H1 (cell line): ENCODE measurements at regions not wholly inside any gene's neighbourhood (a gene's known extent, or its start where the extent isn't known, plus 50 kb on each side); places are given as distances from the start of the nearest gene placed in this dataset.

ENCODE experiments used
- CTCF ChIA-PET: fragments of 300-600 bp; sonication (Branson Sonifier 250); formaldehyde crosslinking; loops from one replicate; lab custom pipeline; 2021; ENCODE audit not compliant: partially characterized antibody; lab: Charles Lee
- POLR2A ChIA-PET: fragments of 300-600 bp; sonication (Branson Sonifier 250); formaldehyde crosslinking; loops from one replicate; lab custom pipeline; 2021; ENCODE audit warnings: inconsistent platforms; ENCODE audit not compliant: partially characterized antibody; lab: Charles Lee
- DNase-seq, 2 experiments: peaks; one replicate each; pipeline versions ENCODE4 v3.0.0 to v3.0.0-alpha.2; 2010 to 2022; ENCODE audit warnings: low spot score in 2 of 2, low read depth in 1 of 2, mixed read lengths in 1 of 2
- FAIRE-seq: peaks from 2 replicates; lab custom pipeline; 2011; peaks lifted over from hg19 to GRCh38; lab: Jason Lieb, UNC
- H2AFZ ChIP-seq: 2 replicates; pipeline ENCODE4 v1.8.1; 2012; ENCODE audit warnings: low read length, inconsistent platforms
- H2AK5ac ChIP-seq: 2 replicates; pipeline ENCODE4 v1.6.1; 2013; ENCODE audit warnings: low read depth, low read length
- H2BK120ac ChIP-seq: replicated peaks from 2 replicates; pipeline ENCODE3; 2013; ENCODE audit warnings: low read depth, low read length, inconsistent platforms
- H2BK12ac ChIP-seq: 2 replicates; pipeline ENCODE4 v1.6.1; 2013; ENCODE audit warnings: low read depth, low read length
- H2BK15ac ChIP-seq: 2 replicates; pipeline ENCODE4 v1.6.1; 2013; ENCODE audit warnings: low read length
- H2BK20ac ChIP-seq: 2 replicates; pipeline ENCODE4 v1.6.1; 2013; ENCODE audit warnings: low read length
- H2BK5ac ChIP-seq: 2 replicates; pipeline ENCODE4 v1.6.1; 2013; ENCODE audit warnings: low read depth, low read length
- H3K14ac ChIP-seq: 2 replicates; pipeline ENCODE4 v1.6.1; 2013; ENCODE audit warnings: inconsistent platforms; ENCODE audit not compliant: insufficient read length
- H3K18ac ChIP-seq: 2 replicates; pipeline ENCODE4 v1.6.1; 2013; ENCODE audit warnings: low read length; ENCODE audit errors: extremely low read depth
- H3K23ac ChIP-seq: 2 replicates; pipeline ENCODE4 v1.6.1; 2013; ENCODE audit warnings: inconsistent platforms; ENCODE audit not compliant: insufficient read length
- H3K23me2 ChIP-seq: 2 replicates; pipeline ENCODE4 v1.6.1; 2013; ENCODE audit warnings: low read depth, low read length
- H3K27ac ChIP-seq: 2 replicates; pipeline ENCODE4 v1.6.1; 2011; ENCODE audit warnings: low read depth, low read length, inconsistent platforms
- H3K27me3 ChIP-seq, 4 experiments: replicated peaks in 1 of 4; 1 replicate in 1 of 4; 2 replicates in 3 of 4; pipeline versions ENCODE4 v1.6.1 to v1.8.1; 2011 to 2013; ENCODE audit warnings: low read length in 3 of 4, mild to moderate bottlenecking in 3 of 4, inconsistent platforms in 2 of 4, mixed read lengths in 2 of 4, moderate library complexity in 1 of 4; ENCODE audit not compliant: control insufficient read depth in 3 of 4, insufficient read depth in 3 of 4; ENCODE audit errors: extremely low read depth in 1 of 4
- H3K36me3 ChIP-seq, 4 experiments: 2 replicates each; pipeline versions ENCODE4 v1.6.1 to v1.8.1; 2011 to 2013; ENCODE audit warnings: mild to moderate bottlenecking in 4 of 4, low read length in 3 of 4, moderate library complexity in 2 of 4, control low read depth in 1 of 4, inconsistent platforms in 1 of 4; ENCODE audit not compliant: insufficient read depth in 4 of 4, control insufficient read depth in 2 of 4
- H3K4ac ChIP-seq: replicated peaks from 2 replicates; pipeline ENCODE3; 2013; ENCODE audit warnings: low read length, low read depth, mixed read lengths, inconsistent platforms; ENCODE audit not compliant: insufficient read length
- H3K4me1 ChIP-seq, 4 experiments: replicated peaks in 1 of 4; 1 replicate in 1 of 4; 2 replicates in 3 of 4; pipeline versions ENCODE4 v1.6.1 to v1.8.1; 2011 to 2013; ENCODE audit warnings: low read length in 3 of 4, inconsistent platforms in 2 of 4, mixed read lengths in 1 of 4; ENCODE audit not compliant: insufficient read depth in 4 of 4, control insufficient read depth in 3 of 4
- H3K4me2 ChIP-seq, 2 experiments: 2 replicates each; pipeline versions ENCODE4 v1.6.1 to v1.8.1; 2011 to 2013; ENCODE audit warnings: low read depth in 2 of 2, low read length in 2 of 2, control low read depth in 1 of 2, inconsistent platforms in 1 of 2, mild to moderate bottlenecking in 1 of 2; ENCODE audit not compliant: insufficient read depth in 1 of 2
- H3K4me3 ChIP-seq, 4 experiments: fragments of 200-600, 300-600 bp in 1 of 4; sonication (generic), shearing (Covaris generic), sonication (Bioruptor Twin) in 1 of 4; 2 replicates each; pipeline versions ENCODE4 v1.5.1 to v1.8.1; 2011 to 2016; ENCODE audit warnings: low read length in 4 of 4, low read depth in 3 of 4, control low read depth in 2 of 4, inconsistent platforms in 2 of 4, mild to moderate bottlenecking in 2 of 4, mixed read lengths in 1 of 4, moderate library complexity in 1 of 4; ENCODE audit not compliant: insufficient read depth in 2 of 4; ENCODE audit errors: extremely low read depth in 1 of 4
- H3K56ac ChIP-seq: replicated peaks from 2 replicates; pipeline ENCODE3; 2013; ENCODE audit warnings: low read depth, mild to moderate bottlenecking, mixed read lengths, low read length, inconsistent platforms; ENCODE audit not compliant: insufficient read length
- H3K79me1 ChIP-seq: 2 replicates; pipeline ENCODE4 v1.6.1; 2013; ENCODE audit warnings: low read depth, low read length, control low read depth
- H3K79me2 ChIP-seq, 2 experiments: 2 replicates each; pipeline versions ENCODE4 v1.6.1 to v1.8.1; 2012 to 2013; ENCODE audit warnings: low read length in 2 of 2, mild to moderate bottlenecking in 2 of 2, inconsistent platforms in 1 of 2; ENCODE audit not compliant: insufficient read depth in 2 of 2, control insufficient read depth in 1 of 2
- H3K9ac ChIP-seq, 4 experiments: replicated peaks in 1 of 4; 1 replicate in 1 of 4; 2 replicates in 3 of 4; pipeline versions ENCODE4 v1.6.1 to v1.8.1; 2011 to 2013; ENCODE audit warnings: low read depth in 3 of 4, low read length in 3 of 4, control low read depth in 2 of 4, mild to moderate bottlenecking in 2 of 4, moderate library complexity in 2 of 4, inconsistent platforms in 1 of 4; ENCODE audit errors: extremely low read depth in 1 of 4
- H3K9me3 ChIP-seq, 2 experiments: 2 replicates each; pipeline versions ENCODE4 v1.6.1 to v1.8.1; 2012 to 2013; ENCODE audit warnings: mild to moderate bottlenecking in 2 of 2, moderate library complexity in 2 of 2, control low read depth in 1 of 2, inconsistent platforms in 1 of 2, low read depth in 1 of 2, low read length in 1 of 2, mixed read lengths in 1 of 2; ENCODE audit not compliant: insufficient read depth in 2 of 2
- H4K20me1 ChIP-seq, 2 experiments: replicated peaks in 1 of 2; 2 replicates each; pipeline versions ENCODE3 to v1.8.1; 2011 to 2013; ENCODE audit warnings: inconsistent platforms in 2 of 2, low read length in 2 of 2, mild to moderate bottlenecking in 1 of 2; ENCODE audit not compliant: insufficient read depth in 2 of 2, control insufficient read depth in 1 of 2
- H4K5ac ChIP-seq: 2 replicates; pipeline ENCODE4 v1.6.1; 2013; ENCODE audit warnings: low read length, low read depth, mixed read lengths, inconsistent platforms; ENCODE audit not compliant: insufficient read length
- H4K8ac ChIP-seq: 2 replicates; pipeline ENCODE4 v1.8.0; 2013; ENCODE audit warnings: mild to moderate bottlenecking, moderate library complexity, low read length, inconsistent platforms; ENCODE audit not compliant: insufficient read depth; ENCODE audit errors: extremely low read depth
- H4K91ac ChIP-seq: replicated peaks from 2 replicates; pipeline ENCODE3; 2013; ENCODE audit warnings: low read length, mixed read lengths, inconsistent platforms; ENCODE audit not compliant: insufficient read length
- SP4 ChIP-seq: IDR thresholded peaks from 2 replicates; pipeline ENCODE4 v1.6.1; 2012; ENCODE audit warnings: low read length, inconsistent platforms
- TAF7 ChIP-seq: optimal IDR thresholded peaks from 2 replicates; pipeline ENCODE3; 2011; ENCODE audit warnings: low read depth, mild to moderate bottlenecking, inconsistent platforms, low read length, moderate library complexity, borderline replicate concordance
- USF2 ChIP-seq: IDR thresholded peaks from 2 replicates; pipeline ENCODE4 v1.6.1; 2011; ENCODE audit warnings: low read length, improper control_type of control experiment
- WGBS, 2 experiments: shearing (Covaris generic) in 1 of 2; methylation state at CpG; one replicate each; pipeline versions ENCODE4 v1.1.6 to v1.1.7; 2013 to 2015; ENCODE audit warnings: low lambda C conversion rate in 2 of 2, mixed read lengths in 2 of 2, inconsistent platforms in 1 of 2, low coverage in 1 of 2, missing lambda C conversion rate in 1 of 2; ENCODE audit not compliant: insufficient replicate concordance in 2 of 2, insufficient coverage in 1 of 2, insufficient read length in 1 of 2; ENCODE audit errors: extremely low coverage in 1 of 2, missing lambda C conversion rate in 1 of 2; 5-methylcytosine and 5-hydroxymethylcytosine counted together

- Histone ChIP-seq H2AK5ac (no peak overlapping the region), H3K4me3 (no peak overlapping the region), H4K20me1 (no peaks in the 10 kb centered on the region), H3K27ac (no peak overlapping the region), H3K79me2 (no peaks in the 10 kb centered on the region), H4K8ac (no peak overlapping the region), H2BK12ac (no peak overlapping the region), H2BK20ac (no peak overlapping the region), H3K4me2 (no peak overlapping the region), H3K79me1 (no peaks in the 10 kb centered on the region), H3K4ac (no peak overlapping the region), H2BK15ac (no peak overlapping the region), H4K91ac (no peak overlapping the region), H3K23ac (no peak overlapping the region), H2BK120ac (no peak overlapping the region), H3K56ac (no peak overlapping the region), H3K36me3 (no peaks in the 10 kb centered on the region), H2AFZ (no peak overlapping the region), H4K5ac (no peak overlapping the region), H3K9ac (no peak overlapping the region), H2BK5ac (no peak overlapping the region), H3K27me3 (no peaks in the 10 kb centered on the region), H3K9me3 (no peaks in the 10 kb centered on the region), H3K14ac (no peak overlapping the region), H3K4me1 (no peaks in the 10 kb centered on the region), H3K23me2 (no peaks in the 10 kb centered on the region), H3K18ac (no peak overlapping the region)
- FAIRE-seq (no peak), DNase-seq (no peak)
- WGBS, 2 experiments = 90% methylated on average over 6 of the region's 6 CpGs; no CpG with 5 or more reads in 1 of the 2 experiments
- TF ChIP-seq USF2 = no peak
- no peak for TF ChIP-seq SP4
- no peak for TF ChIP-seq TAF7
- ChIA-PET POLR2A (no interaction called here), CTCF (interaction anchor here (0.6 to 2.8 kb wide), 5 partner anchors 20 to 245 kb away, joined by 3 to 9 read pairs (median 5); no protein-coding TSS in a partner anchor)
Observed at GRCh38 chr6:42506070-42506469, 54.3 kb upstream of the TRERF1 start.
